ENCODE measurements at regions not wholly inside any gene's neighbourhood (a gene's known extent, or its start where the extent isn't known, plus 50 kb on each side); places are given as distances from the start of the nearest gene placed in this dataset.

- no peak overlapping the region for H3K4me3 ChIP-seq (ENCODE audit: low read depth, low read length)
- no peak for TF ChIP-seq CTCF (IDR thresholded peaks at IDR 0.05; ENCODE audit: low read depth, low read length)
Observed at GRCh38 chr1:69492286-69492685, 75.4 kb upstream of the LRRC7 start.

- no peak overlapping the region for H3K4me3 ChIP-seq (ENCODE audit: low read depth, low read length)
- no peak for TF ChIP-seq CTCF (IDR thresholded peaks at IDR 0.05; ENCODE audit: low read depth, low read length)
Observed at GRCh38 chr1:69494221-69494620, 73.5 kb upstream of the LRRC7 start.

GRCh38 chr1:69497441-69498221 lies 70.1 kb upstream of the LRRC7 start:
- no peak overlapping the region for H3K4me3 ChIP-seq (ENCODE audit: low read depth, low read length)
- TF ChIP-seq CTCF (IDR thresholded peaks at IDR 0.05; ENCODE audit: low read depth, low read length): no peak

GRCh38 chr1:69498711-69499110 lies 69.0 kb upstream of the LRRC7 start:
- no peak for TF ChIP-seq CTCF (IDR thresholded peaks at IDR 0.05; ENCODE audit: low read depth, low read length)
- no peak overlapping the region for H3K4me3 ChIP-seq (ENCODE audit: low read depth, low read length)

GRCh38 chr1:69499203-69499803 lies 68.4 kb upstream of the LRRC7 start:
- no peak overlapping the region for H3K4me3 ChIP-seq (ENCODE audit: low read depth, low read length)
- TF ChIP-seq CTCF (IDR thresholded peaks at IDR 0.05; ENCODE audit: low read depth, low read length): no peak

GRCh38 chr1:69502991-69503390 lies 64.7 kb upstream of the LRRC7 start:
- no peak for TF ChIP-seq CTCF (IDR thresholded peaks at IDR 0.05; ENCODE audit: low read depth, low read length)
- no peak overlapping the region for H3K4me3 ChIP-seq (ENCODE audit: low read depth, low read length)

GRCh38 chr1:69504730-69505252 lies 62.9 kb upstream of the LRRC7 start:
- H3K4me3 ChIP-seq (ENCODE audit: low read depth, low read length): no peak overlapping the region
- no peak for TF ChIP-seq CTCF (IDR thresholded peaks at IDR 0.05; ENCODE audit: low read depth, low read length)

All from WI38 (cell line).